ENCODE measurements at regions not wholly inside any gene's neighbourhood (a gene's known extent, or its start where the extent isn't known, plus 50 kb on each side); places are given as distances from the start of the nearest gene placed in this dataset.

DNA sequence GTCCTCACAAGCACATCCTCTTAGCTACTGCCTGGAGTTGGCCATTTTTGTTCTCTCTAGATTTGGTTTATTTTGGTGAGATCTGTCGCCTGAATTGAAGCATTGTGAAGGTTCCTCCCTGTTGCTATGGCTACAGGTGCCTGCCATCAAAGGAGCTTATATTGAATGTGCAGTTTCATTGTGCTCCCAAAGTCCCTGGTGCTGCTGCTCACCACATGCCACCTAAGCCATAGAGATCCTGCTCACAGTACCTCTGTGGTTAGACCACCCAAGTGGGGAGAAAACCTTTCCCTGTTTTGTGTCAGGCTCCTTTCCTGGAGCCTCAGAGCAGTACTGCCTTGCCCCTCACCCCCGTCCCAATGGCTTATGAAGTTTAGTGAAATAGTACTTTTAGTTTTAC lies 383.4 kb downstream of the TMEM38B start:
- TF ChIP-seq, protein P1, sequence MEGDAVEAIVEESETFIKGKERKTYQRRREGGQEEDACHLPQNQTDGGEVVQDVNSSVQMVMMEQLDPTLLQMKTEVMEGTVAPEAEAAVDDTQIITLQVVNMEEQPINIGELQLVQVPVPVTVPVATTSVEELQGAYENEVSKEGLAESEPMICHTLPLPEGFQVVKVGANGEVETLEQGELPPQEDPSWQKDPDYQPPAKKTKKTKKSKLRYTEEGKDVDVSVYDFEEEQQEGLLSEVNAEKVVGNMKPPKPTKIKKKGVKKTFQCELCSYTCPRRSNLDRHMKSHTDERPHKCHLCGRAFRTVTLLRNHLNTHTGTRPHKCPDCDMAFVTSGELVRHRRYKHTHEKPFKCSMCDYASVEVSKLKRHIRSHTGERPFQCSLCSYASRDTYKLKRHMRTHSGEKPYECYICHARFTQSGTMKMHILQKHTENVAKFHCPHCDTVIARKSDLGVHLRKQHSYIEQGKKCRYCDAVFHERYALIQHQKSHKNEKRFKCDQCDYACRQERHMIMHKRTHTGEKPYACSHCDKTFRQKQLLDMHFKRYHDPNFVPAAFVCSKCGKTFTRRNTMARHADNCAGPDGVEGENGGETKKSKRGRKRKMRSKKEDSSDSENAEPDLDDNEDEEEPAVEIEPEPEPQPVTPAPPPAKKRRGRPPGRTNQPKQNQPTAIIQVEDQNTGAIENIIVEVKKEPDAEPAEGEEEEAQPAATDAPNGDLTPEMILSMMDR (conservative IDR thresholded peaks at IDR 0.05; ENCODE audit: low read depth, low read length), result no peak
- TF ChIP-seq EZH2 (IDR thresholded peaks at IDR 0.05; ENCODE audit: low read length, unreplicated experiment) (no peak), EZH2phosphoT487 (IDR thresholded peaks at IDR 0.05; ENCODE audit: borderline replicate concordance, low read length) (no peak)
